ENCODE measurements at regions not wholly inside any gene's neighbourhood (a gene's known extent, or its start where the extent isn't known, plus 50 kb on each side); places are given as distances from the start of the nearest gene placed in this dataset.

GRCh38 chr12:24414480-24414879 is 465.0 kb upstream of the SOX5 start:
- DNase-seq (ENCODE audit: low read depth in 3 of 3), result no peak

GRCh38 chr12:24411948-24412347 is 462.5 kb upstream of the SOX5 start:
- no peak for DNase-seq (ENCODE audit: low read depth in 3 of 3)

- no peak for DNase-seq (ENCODE audit: low read depth in 3 of 3)
Observed at GRCh38 chr12:24409868-24410267, 460.4 kb upstream of the SOX5 start.

GRCh38 chr12:24408305-24408704 is 458.8 kb upstream of the SOX5 start:
- no peak for DNase-seq (ENCODE audit: low read depth in 3 of 3)

- no peak for DNase-seq (ENCODE audit: low read depth in 3 of 3)
Observed at GRCh38 chr12:24407884-24408283, 458.4 kb upstream of the SOX5 start.

- no peak for DNase-seq (ENCODE audit: low read depth in 3 of 3)
Observed at GRCh38 chr12:24404086-24404815, 454.8 kb upstream of the SOX5 start.

- DNase-seq (ENCODE audit: low read depth in 3 of 3), result no peak
Observed at GRCh38 chr12:24400533-24400932, 451.1 kb upstream of the SOX5 start.

GRCh38 chr12:24398605-24399004 is 449.1 kb upstream of the SOX5 start:
- DNase-seq (ENCODE audit: low read depth in 3 of 3), result no peak

GRCh38 chr12:24396224-24396623 is 446.8 kb upstream of the SOX5 start:
- no peak for DNase-seq (ENCODE audit: low read depth in 3 of 3)

- DNase-seq (ENCODE audit: low read depth in 3 of 3), result no peak
Observed at GRCh38 chr12:24394246-24394645, 444.8 kb upstream of the SOX5 start.

GRCh38 chr12:24393071-24393470 is 443.6 kb upstream of the SOX5 start:
- no peak for DNase-seq (ENCODE audit: low read depth in 3 of 3)

GRCh38 chr12:24389394-24389793 is 439.9 kb upstream of the SOX5 start:
- DNase-seq (ENCODE audit: low read depth in 3 of 3), result no peak

GRCh38 chr12:24387381-24387780 is 437.9 kb upstream of the SOX5 start:
- DNase-seq (ENCODE audit: low read depth in 3 of 3), result no peak

GRCh38 chr12:24386836-24387235 is 437.4 kb upstream of the SOX5 start:
- DNase-seq (ENCODE audit: low read depth in 3 of 3), result no peak

- DNase-seq (ENCODE audit: low read depth in 3 of 3), result no peak
Observed at GRCh38 chr12:24381790-24382189, 432.3 kb upstream of the SOX5 start.

GRCh38 chr12:24379861-24380521 is 430.5 kb upstream of the SOX5 start:
- no peak for DNase-seq (ENCODE audit: low read depth in 3 of 3)

- DNase-seq (ENCODE audit: low read depth in 3 of 3), result no peak
Observed at GRCh38 chr12:24379433-24379832, 430.0 kb upstream of the SOX5 start.

- no peak for DNase-seq (ENCODE audit: low read depth in 3 of 3)
Observed at GRCh38 chr12:24378548-24379407, 429.3 kb upstream of the SOX5 start.

- no peak for DNase-seq (ENCODE audit: low read depth in 3 of 3)
Observed at GRCh38 chr12:24374452-24374851, 425.0 kb upstream of the SOX5 start.

GRCh38 chr12:24373004-24373403 is 423.5 kb upstream of the SOX5 start:
- DNase-seq (ENCODE audit: low read depth in 3 of 3), result no peak

- no peak for DNase-seq (ENCODE audit: low read depth in 3 of 3)
Observed at GRCh38 chr12:24366514-24366913, 417.0 kb upstream of the SOX5 start.

- no peak for DNase-seq (ENCODE audit: low read depth in 3 of 3)
Observed at GRCh38 chr12:24364921-24365320, 415.5 kb upstream of the SOX5 start.
